Parathyroid adenoma (tissue), 2 donors: ENCODE measurements at regions not wholly inside any gene's neighbourhood (a gene's known extent, or its start where the extent isn't known, plus 50 kb on each side); places are given as distances from the start of the nearest gene placed in this dataset.

Experiments used
- H2AFZ ChIP-seq: fragments of 300-600 bp; sonication (generic); one replicate; pipeline ENCODE4 v1.7.0; 2017; ENCODE audit warnings: antibody characterized with exemption, mild to moderate bottlenecking
- H3K27ac ChIP-seq: fragments of 300-600 bp; sonication (generic); one replicate; pipeline ENCODE4 v1.7.0; 2017
- H3K27me3 ChIP-seq: fragments of 300-600 bp; sonication (generic); one replicate; pipeline ENCODE4 v1.7.0; 2017; ENCODE audit warnings: low read length; ENCODE audit not compliant: control insufficient read depth, insufficient read depth
- H3K36me3 ChIP-seq: fragments of 300-600 bp; sonication (generic); one replicate; pipeline ENCODE4 v1.7.0; 2017; ENCODE audit warnings: low read length; ENCODE audit not compliant: control insufficient read depth, insufficient read depth
- H3K4me1 ChIP-seq: fragments of 300-600 bp; sonication (generic); one replicate; pipeline ENCODE4 v1.7.0; 2017; ENCODE audit warnings: control low read depth
- H3K4me2 ChIP-seq: fragments of 300-600 bp; sonication (generic); one replicate; pipeline ENCODE4 v1.7.0; 2017; ENCODE audit warnings: low read length
- H3K4me3 ChIP-seq: fragments of 300-600 bp; sonication (generic); one replicate; pipeline ENCODE4 v1.7.0; 2017; ENCODE audit warnings: low read depth, low read length
- H3K79me2 ChIP-seq: fragments of 300-600 bp; sonication (generic); one replicate; pipeline ENCODE4 v1.7.0; 2017; ENCODE audit warnings: control low read depth
- H3K9ac ChIP-seq: fragments of 300-600 bp; sonication (generic); one replicate; pipeline ENCODE4 v1.7.0; 2017; ENCODE audit warnings: mild to moderate bottlenecking
- H3K9me3 ChIP-seq: fragments of 300-600 bp; sonication (generic); one replicate; pipeline ENCODE4 v1.7.0; 2017; ENCODE audit warnings: low read length; ENCODE audit not compliant: control insufficient read depth
- CTCF ChIP-seq: fragments of 300-600 bp; sonication (generic); IDR thresholded peaks from one replicate; pipeline ENCODE4 v1.7.0; 2017; ENCODE audit warnings: antibody characterized with exemption, mild to moderate bottlenecking
- donor health status: primary hyperparathyroidism.

DNA sequence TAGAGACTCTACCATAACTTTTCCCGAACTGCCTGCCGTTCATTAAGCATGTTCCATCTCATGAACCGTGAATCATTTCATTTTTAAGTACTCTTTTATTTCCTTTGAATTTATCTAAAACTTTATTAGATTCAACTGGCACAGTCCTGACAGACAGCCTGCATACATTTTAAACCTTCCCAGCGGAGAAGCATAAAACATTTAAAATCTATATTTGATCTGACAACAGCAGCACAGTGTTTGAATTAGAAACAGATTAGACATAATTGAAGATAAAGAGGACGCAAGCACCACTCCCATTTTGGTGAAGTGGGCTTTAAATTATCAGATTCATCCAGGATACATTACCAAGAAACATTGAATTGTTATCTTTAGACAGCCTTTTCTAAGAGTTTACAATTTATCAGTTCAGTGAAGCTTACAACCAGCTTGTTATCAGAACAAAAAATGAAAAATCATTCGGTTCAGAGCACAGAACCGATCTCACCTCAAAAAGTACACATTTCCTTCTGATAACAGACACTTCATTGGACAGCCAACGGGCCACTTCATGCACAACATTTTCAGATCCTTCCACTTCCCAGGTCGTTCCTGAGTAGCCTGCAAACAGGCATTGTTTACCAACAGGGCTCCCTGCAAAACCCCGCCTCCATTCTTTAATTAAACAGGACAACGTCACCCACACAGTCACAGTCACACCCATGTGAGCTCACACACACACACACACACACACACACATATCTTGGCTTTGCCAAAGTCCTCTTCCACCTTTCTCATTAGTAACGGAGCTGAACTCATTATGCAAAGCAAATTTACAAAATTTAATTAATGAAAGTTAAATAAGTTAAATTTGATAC, 171.2 kb downstream of the SP3 start:
- no peaks in the 10 kb centered on the region for H3K4me1 ChIP-seq
- no peak overlapping the region for H2AFZ ChIP-seq
- H3K9me3 ChIP-seq: no peaks in the 10 kb centered on the region
- H3K9ac ChIP-seq: no peak overlapping the region
- no peaks in the 10 kb centered on the region for H3K79me2 ChIP-seq
- H3K4me3 ChIP-seq: no peak overlapping the region
- no peak for TF ChIP-seq CTCF
- H3K4me2 ChIP-seq: no peak overlapping the region
- no peaks in the 10 kb centered on the region for H3K27me3 ChIP-seq
- no peaks in the 10 kb centered on the region for H3K36me3 ChIP-seq
- no peak overlapping the region for H3K27ac ChIP-seq

DNA sequence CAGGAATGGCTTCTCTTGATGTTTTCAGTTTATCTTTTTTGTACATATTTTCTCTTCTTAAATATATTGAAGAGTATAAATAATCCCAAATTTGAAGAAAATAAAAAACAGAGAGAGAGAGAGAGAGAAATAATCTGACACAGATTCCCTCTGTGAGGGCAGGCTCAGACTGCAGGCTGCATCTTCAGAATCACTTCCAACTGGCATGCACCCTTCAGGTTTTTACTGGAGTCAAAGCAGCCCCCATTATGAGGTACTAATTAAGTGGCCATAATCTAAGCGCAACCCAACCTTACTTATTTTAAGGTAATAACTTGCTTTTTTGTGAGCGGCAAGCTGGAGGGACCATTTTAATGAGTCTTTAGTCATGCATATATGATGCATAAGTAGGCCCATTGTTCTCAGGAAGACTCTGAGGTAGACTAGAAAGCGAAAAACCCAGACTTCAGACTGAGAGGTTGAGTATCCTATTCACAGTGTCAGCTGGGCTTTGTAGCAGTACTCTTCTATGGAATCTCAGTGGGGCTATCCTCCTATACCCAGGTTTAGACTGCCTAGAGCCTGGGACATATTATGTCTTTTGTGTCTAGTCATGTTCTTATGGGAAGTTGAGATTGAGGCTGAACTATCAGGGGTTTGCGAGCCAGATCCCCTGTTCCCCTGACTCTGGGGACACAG, 167.4 kb downstream of the SP3 start:
- Histone ChIP-seq H3K36me3 (no peaks in the 10 kb centered on the region), H3K9me3 (no peaks in the 10 kb centered on the region), H3K4me1 (no peaks in the 10 kb centered on the region), H3K4me3 (no peak overlapping the region), H3K79me2 (no peaks in the 10 kb centered on the region), H3K27me3 (no peaks in the 10 kb centered on the region), H3K9ac (no peak overlapping the region), H3K27ac (no peak overlapping the region), H2AFZ (no peak overlapping the region), H3K4me2 (no peak overlapping the region)
- no peak for TF ChIP-seq CTCF

- Histone ChIP-seq H3K27me3 (no peaks in the 10 kb centered on the region), H3K4me2 (no peak overlapping the region), H2AFZ (no peak overlapping the region), H3K9me3 (no peaks in the 10 kb centered on the region), H3K4me3 (no peak overlapping the region), H3K36me3 (no peaks in the 10 kb centered on the region), H3K27ac (no peak overlapping the region), H3K9ac (no peak overlapping the region), H3K79me2 (no peaks in the 10 kb centered on the region), H3K4me1 (no peaks in the 10 kb centered on the region)
- TF ChIP-seq CTCF: no peak
Observed at GRCh38 chr2:173802518-173802917, 162.7 kb downstream of the SP3 start.

GRCh38 chr2:173803449-173803848, 161.7 kb downstream of the SP3 start:
- Histone ChIP-seq H3K9ac (no peak overlapping the region), H3K4me3 (no peak overlapping the region), H3K4me2 (no peak overlapping the region), H3K27ac (no peak overlapping the region), H3K36me3 (no peaks in the 10 kb centered on the region), H3K9me3 (no peaks in the 10 kb centered on the region), H3K4me1 (no peaks in the 10 kb centered on the region), H2AFZ (no peak overlapping the region), H3K79me2 (no peaks in the 10 kb centered on the region), H3K27me3 (no peaks in the 10 kb centered on the region)
- no peak for TF ChIP-seq CTCF
